ENCODE measurements at regions not wholly inside any gene's neighbourhood (a gene's known extent, or its start where the extent isn't known, plus 50 kb on each side); places are given as distances from the start of the nearest gene placed in this dataset.

DNA sequence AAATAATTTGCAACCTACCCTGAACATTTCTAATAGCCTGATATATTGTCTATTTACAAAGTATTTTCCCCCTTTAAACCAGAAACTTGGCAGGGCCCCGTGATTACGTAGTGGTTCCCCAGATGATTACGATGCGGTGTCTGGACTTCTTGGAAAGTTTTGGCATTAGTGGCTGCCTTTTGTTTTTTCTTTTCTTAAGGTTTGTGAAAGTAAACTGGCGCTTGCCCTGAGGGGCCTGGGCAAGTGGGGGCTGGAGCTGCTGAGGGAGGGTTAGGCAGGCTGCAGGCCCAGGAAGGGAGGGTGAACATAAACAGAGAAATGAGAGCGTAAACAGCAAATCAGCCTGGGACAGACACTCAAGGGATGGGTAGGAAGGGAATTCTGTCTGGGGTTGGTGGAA, 123.6 kb upstream of the MSX1 start:
- DNase-seq (ENCODE audit: low read depth): no peak

DNA sequence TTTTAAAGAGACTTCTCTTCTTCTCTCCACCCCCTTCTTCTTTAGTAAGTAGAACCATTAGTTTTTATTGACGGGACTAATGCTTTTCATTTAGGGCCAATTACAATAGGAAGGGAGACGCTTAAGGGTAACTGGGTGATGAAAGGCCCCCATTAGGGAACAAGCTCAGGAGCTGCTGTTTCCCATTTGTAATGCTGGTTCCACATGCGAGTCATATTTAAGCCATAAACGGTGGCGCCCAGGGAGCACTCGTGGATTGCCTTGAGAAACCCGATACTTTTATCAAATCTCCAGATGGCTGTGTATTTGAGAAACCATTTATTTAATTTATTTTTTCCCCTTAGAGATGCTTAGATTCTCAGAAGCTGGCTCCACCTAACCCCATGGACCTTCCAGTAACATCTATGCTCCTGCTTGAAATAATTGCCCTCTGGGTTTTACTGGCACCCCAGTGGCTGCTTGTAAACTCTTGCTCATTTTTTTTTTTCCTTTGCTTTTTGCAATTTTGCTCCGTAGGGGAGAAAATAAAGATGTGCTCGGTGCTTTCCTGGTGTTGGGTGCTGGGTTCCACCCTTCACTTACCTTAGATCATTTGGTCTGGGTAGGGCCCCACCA, 124.2 kb upstream of the MSX1 start:
- DNase-seq (ENCODE audit: low read depth): no peak

GRCh38 chr4:4734425-4734824, 125.0 kb upstream of the MSX1 start:
- no peak for DNase-seq (ENCODE audit: low read depth)

DNA sequence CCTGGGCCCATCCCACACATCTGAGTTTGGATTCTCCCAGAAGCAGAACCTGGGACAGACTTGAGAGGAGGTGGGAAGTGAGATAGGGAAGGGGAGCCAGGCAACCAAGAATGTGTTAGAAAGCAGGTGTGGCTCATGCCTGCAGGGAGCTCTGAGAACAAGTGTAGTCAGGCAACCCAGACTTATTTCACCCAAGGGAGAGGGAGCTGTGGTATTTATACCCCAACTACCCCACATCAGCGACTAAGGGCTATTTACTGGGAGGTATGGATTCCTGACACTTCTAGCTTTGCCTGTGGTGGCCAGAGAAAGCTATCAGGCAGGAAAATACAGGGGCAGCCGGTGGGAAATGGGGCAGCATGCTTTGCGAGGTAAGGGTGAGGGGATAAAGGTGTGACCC, 125.8 kb upstream of the MSX1 start:
- DNase-seq (ENCODE audit: low read depth): no peak

- no peak for DNase-seq (ENCODE audit: low read depth)
Measured at GRCh38 chr4:4730249-4730648, 129.2 kb upstream of the MSX1 start.

DNA sequence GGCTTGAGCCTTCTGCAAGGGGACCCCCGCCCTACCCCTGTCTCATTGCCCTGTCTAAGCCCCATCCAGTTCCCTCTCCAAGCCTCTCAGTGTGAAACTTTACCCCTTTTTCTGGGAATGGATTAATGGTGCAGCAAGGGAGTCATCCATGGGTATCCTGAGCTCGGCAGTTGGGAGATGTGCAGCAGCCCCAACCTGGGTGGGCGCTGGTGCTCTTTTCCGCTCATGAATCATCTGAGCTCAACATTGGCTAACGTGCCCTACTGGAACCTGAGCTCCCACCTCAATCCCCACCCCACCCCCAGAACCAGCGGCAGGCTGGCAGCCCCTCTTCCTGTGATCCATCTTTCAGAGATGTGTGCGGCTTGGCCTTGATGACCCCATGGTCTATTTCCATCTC, 130.3 kb upstream of the MSX1 start:
- DNase-seq (ENCODE audit: low read depth): no peak

GRCh38 chr4:4727536-4727935, 131.9 kb upstream of the MSX1 start:
- no peak for DNase-seq (ENCODE audit: low read depth)

DNA sequence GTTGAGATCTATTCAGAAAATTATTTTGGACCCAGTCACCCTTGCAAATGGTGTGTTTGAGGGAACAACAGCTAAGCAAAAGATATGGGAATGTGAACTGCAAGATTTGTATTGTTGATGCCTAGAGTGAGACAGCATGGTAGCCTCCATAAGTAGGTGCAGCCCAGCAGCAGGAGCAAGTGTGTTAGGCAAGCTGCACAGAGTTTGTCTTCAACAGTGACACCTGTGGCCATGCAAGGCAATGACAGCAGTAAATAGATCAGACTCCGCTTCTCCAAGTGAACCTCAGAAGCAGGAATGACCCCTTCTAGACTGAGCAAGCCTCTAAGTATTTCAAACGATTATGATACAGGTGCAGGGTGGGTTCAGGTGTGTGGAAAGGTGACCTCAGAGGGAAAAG, 133.4 kb upstream of the MSX1 start:
- DNase-seq (ENCODE audit: low read depth): no peak

GRCh38 chr4:4724321-4724720, 135.1 kb upstream of the MSX1 start:
- no peak for DNase-seq (ENCODE audit: low read depth)

- DNase-seq (ENCODE audit: low read depth): no peak
Measured at GRCh38 chr4:4721636-4722035, 137.8 kb upstream of the MSX1 start.

DNA sequence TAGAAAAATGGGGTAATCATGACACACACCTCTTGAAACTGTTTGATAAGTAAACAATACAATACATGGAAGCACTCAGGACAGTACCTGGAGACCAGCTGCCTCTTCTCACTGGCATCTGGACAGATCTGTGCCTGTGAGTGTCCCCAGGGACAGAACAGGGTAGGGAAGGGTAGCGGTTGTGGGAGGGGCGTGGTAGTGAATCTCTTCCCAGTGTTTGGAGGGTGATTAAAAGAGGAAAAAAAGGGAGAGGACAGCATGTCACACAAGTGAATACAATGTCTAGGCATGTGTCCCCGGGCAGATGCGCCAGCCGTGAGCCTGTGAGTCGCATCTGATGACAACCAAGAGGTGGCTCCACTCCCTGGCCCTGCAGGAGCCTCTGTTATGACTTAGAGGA, 138.8 kb upstream of the MSX1 start:
- no peak for DNase-seq (ENCODE audit: low read depth)

GRCh38 chr4:4719436-4719835, 140.0 kb upstream of the MSX1 start:
- DNase-seq (ENCODE audit: low read depth): no peak

- no peak for DNase-seq (ENCODE audit: low read depth)
Measured at GRCh38 chr4:4717692-4718091, 141.8 kb upstream of the MSX1 start.

DNA sequence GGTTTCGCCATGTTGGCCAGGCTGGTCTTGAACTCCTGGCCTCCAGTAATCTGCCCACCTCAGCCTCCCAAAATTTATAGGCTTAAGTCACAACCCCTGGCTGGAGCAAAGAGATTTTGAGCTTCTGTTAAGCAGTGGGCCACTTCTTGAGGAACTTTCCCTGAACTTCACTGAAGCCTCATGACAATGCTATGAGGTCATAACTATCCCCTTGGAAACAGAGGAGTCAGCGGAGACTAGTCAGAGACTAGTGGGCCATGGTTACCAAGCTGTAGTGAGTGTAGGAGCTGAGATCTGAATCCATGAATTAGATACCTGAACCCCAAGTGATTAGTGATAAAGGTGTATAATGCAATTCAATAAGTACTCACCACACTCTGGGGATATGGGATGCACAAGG, 145.1 kb upstream of the MSX1 start:
- no peak for DNase-seq (ENCODE audit: low read depth)

GRCh38 chr4:4712800-4713528, 146.5 kb upstream of the MSX1 start:
- no peak for DNase-seq (ENCODE audit: low read depth)

DNA sequence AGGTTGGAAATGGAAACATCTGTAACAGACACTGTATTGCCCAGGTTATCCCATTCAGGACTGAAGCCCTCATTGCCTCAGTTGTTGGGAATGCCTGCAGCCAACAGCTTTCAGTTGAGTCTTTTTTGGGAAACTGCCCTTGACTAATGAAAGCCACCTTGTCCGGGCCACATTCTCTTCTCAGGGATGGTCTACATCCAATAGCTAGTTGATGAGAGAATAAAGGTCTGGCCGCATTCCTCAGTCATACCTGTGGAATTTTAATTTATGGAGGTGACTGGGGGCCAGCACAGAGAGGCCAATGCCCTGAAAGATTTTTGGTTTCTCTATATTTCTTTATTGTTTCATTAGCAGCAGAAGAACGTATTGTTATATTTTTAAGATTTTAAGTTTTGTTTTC, 147.6 kb upstream of the MSX1 start:
- DNase-seq (ENCODE audit: low read depth): no peak

GRCh38 chr4:4709736-4710135, 149.7 kb upstream of the MSX1 start:
- DNase-seq (ENCODE audit: low read depth): no peak

GRCh38 chr4:4704267-4704666, 155.2 kb upstream of the MSX1 start:
- peak; percentile 41 for DNase-seq (ENCODE audit: low read depth)

- no peak for DNase-seq (ENCODE audit: low read depth)
Measured at GRCh38 chr4:4697584-4697983, 155.7 kb upstream of the STX18 start.

GRCh38 chr4:4696530-4696929, 154.7 kb upstream of the STX18 start:
- DNase-seq (ENCODE audit: low read depth): no peak

DNA sequence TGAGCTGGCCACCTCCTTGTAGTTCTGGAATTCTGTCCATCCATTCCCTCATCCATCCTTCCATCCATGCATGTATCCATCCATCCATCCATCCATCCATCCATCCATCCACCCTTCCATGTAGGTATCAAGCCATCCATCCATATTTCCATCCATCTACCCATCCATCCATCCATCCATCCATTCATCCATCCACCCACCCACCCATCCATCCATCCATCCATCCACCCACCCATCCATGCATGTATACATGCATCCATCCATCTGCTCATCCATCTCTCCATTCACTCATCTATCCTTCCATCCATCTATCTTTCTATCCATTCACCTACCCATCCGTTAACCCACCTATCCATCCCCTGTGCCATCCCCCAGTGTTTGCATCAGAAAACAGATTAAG, 153.6 kb upstream of the STX18 start:
- no peak for DNase-seq (ENCODE audit: low read depth)

DNA sequence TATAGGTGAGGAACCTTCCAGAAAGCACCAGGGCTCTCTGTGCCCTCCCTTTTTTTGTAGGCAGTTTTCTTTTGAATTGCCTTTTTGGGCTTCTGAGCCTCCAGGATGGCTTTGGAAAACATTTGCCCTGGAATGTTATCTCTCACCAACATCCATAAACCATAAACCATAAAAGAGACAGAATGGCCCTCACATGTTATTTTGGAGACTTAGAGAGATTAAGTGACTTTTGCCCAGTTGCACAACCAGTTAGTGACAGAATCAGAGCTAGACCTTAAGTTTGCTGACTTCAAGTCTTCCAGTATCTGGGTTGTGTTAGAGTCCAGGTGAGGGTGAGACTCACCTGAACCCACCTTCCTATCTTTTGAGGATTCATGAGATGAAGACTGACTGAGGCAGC, 153.0 kb upstream of the STX18 start:
- no peak for DNase-seq (ENCODE audit: low read depth)

DNA sequence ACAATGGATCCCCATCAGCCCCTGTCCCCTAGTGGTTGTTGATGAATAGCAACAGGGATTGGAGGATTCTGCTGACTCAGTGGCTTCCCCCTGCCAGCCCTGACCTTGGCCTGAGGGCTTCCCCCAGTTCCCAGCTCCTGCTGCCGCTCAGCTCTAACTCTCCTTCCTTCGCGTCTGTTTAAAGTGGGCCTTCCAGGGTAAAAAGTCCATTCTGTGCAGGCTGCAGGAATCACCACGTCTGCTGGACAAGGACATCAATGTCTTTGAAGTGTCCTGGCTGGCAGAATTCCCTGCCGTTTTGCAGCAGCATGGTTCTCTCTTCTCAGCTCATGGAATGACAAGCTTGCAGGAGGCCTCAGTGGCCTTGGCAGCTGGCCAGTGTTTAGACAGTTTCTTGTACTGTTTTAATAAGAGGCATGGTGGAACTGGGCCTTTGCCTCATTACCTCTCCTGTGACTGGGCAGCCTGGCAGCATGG, 152.5 kb upstream of the STX18 start:
- no peak for DNase-seq (ENCODE audit: low read depth)

GRCh38 chr4:4693755-4694295, 152.0 kb upstream of the STX18 start:
- no peak for DNase-seq (ENCODE audit: low read depth)
